OCI-LY7 (cell line): ENCODE measurements at regions not wholly inside any gene's neighbourhood (a gene's known extent, or its start where the extent isn't known, plus 50 kb on each side); places are given as distances from the start of the nearest gene placed in this dataset.
A peak's percentile ranks its signal among the peaks of the same experiment; 100 is the strongest.

Experiments used
- BruUV-seq: library from RNA; stranded (reverse); fragments of 400-500 nt; replicated peaks from 2 replicates; lab custom pipeline; 2021; lab: Mats Ljungman, UMichigan
- CTCF ChIA-PET: fragments of 300-600 bp; sonication (Branson Sonifier 250); formaldehyde crosslinking; loops from one replicate; lab custom pipeline; 2022; ENCODE audit warnings: antibody characterized with exemption; ENCODE audit not compliant: unreplicated experiment; lab: Charles Lee
- POLR2A ChIA-PET: fragments of 300-600 bp; sonication (Branson Sonifier 250); formaldehyde crosslinking; loops from one replicate; lab custom pipeline; 2022; ENCODE audit warnings: antibody characterized with exemption; lab: Charles Lee
- DNase-seq: peaks from one replicate; pipeline ENCODE4 v3.0.0-alpha.2; 2015; ENCODE audit warnings: low spot score
- H2AFZ ChIP-seq: fragments of 200-600 bp; sonication (generic), shearing (Covaris generic); 2 replicates; pipeline ENCODE4 v1.6.1; 2014; ENCODE audit warnings: mild to moderate bottlenecking, antibody characterized with exemption, low read length, moderate library complexity
- H3K27ac ChIP-seq: fragments of 200-600 bp; sonication (generic); 2 replicates; pipeline ENCODE4 v1.5.1; 2014; ENCODE audit warnings: mixed run types, low read depth, mild to moderate bottlenecking, moderate library complexity, low read length, inconsistent platforms; ENCODE audit not compliant: poor library complexity, severe bottlenecking
- H3K36me3 ChIP-seq: fragments of 200-600 bp; sonication (generic); 2 replicates; pipeline ENCODE4 v1.6.1; 2014; ENCODE audit warnings: mild to moderate bottlenecking, antibody characterized with exemption, low read length, moderate library complexity, mixed read lengths; ENCODE audit not compliant: insufficient read depth
- H3K4me1 ChIP-seq: fragments of 200-600 bp; sonication (generic); 2 replicates; pipeline ENCODE4 v1.5.1; 2014; ENCODE audit warnings: mild to moderate bottlenecking, low read length; ENCODE audit not compliant: insufficient read depth, poor library complexity, severe bottlenecking
- H3K4me2 ChIP-seq: fragments of 200-600 bp; sonication (generic); 2 replicates; pipeline ENCODE4 v1.6.1; 2014; ENCODE audit warnings: mild to moderate bottlenecking, low read length
- H3K4me3 ChIP-seq: fragments of 200-600 bp; sonication (generic); 2 replicates; pipeline ENCODE4 v1.5.1; 2014; ENCODE audit warnings: mild to moderate bottlenecking, low read depth, low read length; ENCODE audit not compliant: poor library complexity, severe bottlenecking
- H3K79me2 ChIP-seq: fragments of 200-600 bp; sonication (generic); 2 replicates; pipeline ENCODE4 v1.6.1; 2016; ENCODE audit warnings: low read depth, mild to moderate bottlenecking, low read length, moderate library complexity, mixed read lengths; ENCODE audit not compliant: insufficient read depth
- H3K9me2 ChIP-seq: fragments of 200-600 bp; sonication (generic); 2 replicates; pipeline ENCODE4 v1.6.1; 2016; ENCODE audit warnings: mild to moderate bottlenecking, low read length, mixed read lengths; ENCODE audit not compliant: insufficient read depth
- H3K9me3 ChIP-seq: fragments of 200-600 bp; sonication (generic); 2 replicates; pipeline ENCODE4 v1.6.1; 2014; ENCODE audit warnings: mild to moderate bottlenecking, mixed run types, low read length, mixed read lengths
- H4K20me1 ChIP-seq: fragments of 200-600 bp; sonication (generic); 2 replicates; pipeline ENCODE4 v1.6.1; 2014; ENCODE audit warnings: mild to moderate bottlenecking, antibody characterized with exemption, low read length, moderate library complexity, mixed read lengths; ENCODE audit not compliant: insufficient read depth
- CTCF ChIP-seq: fragments of 200-600 bp; sonication (generic); conservative IDR thresholded peaks from 2 replicates; pipeline ENCODE4 v1.5.1; 2014; ENCODE audit warnings: mild to moderate bottlenecking, antibody characterized with exemption, low read length, moderate library complexity, mixed read lengths
- EZH2phosphoT487 ChIP-seq: fragments of 200-600 bp; sonication (generic); IDR thresholded peaks from 2 replicates; pipeline ENCODE4 v1.6.1; 2018; ENCODE audit warnings: low read depth, borderline replicate concordance, mild to moderate bottlenecking, mixed run types, antibody characterized with exemption, low read length, moderate library complexity, mixed read lengths
- intact Hi-C: fragments of 100-400 bp; cut with micrococcal nuclease; formaldehyde crosslinking; loops from one replicate; pipeline ENCODE4 v1.10.0; 2022; ENCODE audit not compliant: unreplicated experiment

GRCh38 chr7:130912862-130913638 is 179.0 kb upstream of the KLF14 start:
- Histone ChIP-seq H3K36me3 (peaks cover 10% of the 10 kb centered on the region), H3K9me2 (no peaks in the 10 kb centered on the region), H2AFZ (peak overlapping the region; percentile 53; the same call in 1 of the 2 replicates), H3K4me1 (peaks cover 26% of the 10 kb centered on the region), H3K27ac (peak overlapping the region; percentile 79), H3K79me2 (peaks cover 23% of the 10 kb centered on the region; the same call in 1 of the 2 replicates), H4K20me1 (no peaks in the 10 kb centered on the region), H3K4me2 (peak overlapping the region; percentile 98), H3K9me3 (no peaks in the 10 kb centered on the region), H3K4me3 (peak overlapping the region; percentile 74)
- intact Hi-C loops: loop anchor here (2.0 to 5.0 kb wide), 2 partner anchors 48 to 414 kb away; partner anchors contain the start of gene MKLN1
- CTCF ChIA-PET: interaction anchor here (1.4 kb wide), 1 partner anchor 18 kb away, joined by 3 read pairs; no protein-coding TSS in a partner anchor
- BruUV-seq: TSS peak; percentile 10
- DNase-seq: peak; percentile 78
- TF ChIP-seq EZH2phosphoT487 (no peak), CTCF (no peak)
- POLR2A ChIA-PET: interaction anchor here (0.5 to 3.5 kb wide), 17 partner anchors 10 to 1818 kb away, joined by 3 to 20 read pairs (median 3); no protein-coding TSS in a partner anchor

GRCh38 chr7:130913639-130914553 is 179.9 kb upstream of the KLF14 start:
- peaks cover 26% of the 10 kb centered on the region for H3K4me1 ChIP-seq
- TF ChIP-seq EZH2phosphoT487 (no peak), CTCF (no peak)
- H3K36me3 ChIP-seq: peaks cover 10% of the 10 kb centered on the region
- DNase-seq: no peak
- POLR2A ChIA-PET: interaction anchor here (0.5 to 3.5 kb wide), 17 partner anchors 9 to 1819 kb away, joined by 3 to 20 read pairs (median 3); no protein-coding TSS in a partner anchor
- H3K4me2 ChIP-seq: peak overlapping the region; percentile 98
- peaks cover 23% of the 10 kb centered on the region; the same call in 1 of the 2 replicates for H3K79me2 ChIP-seq
- peak overlapping the region; percentile 79 for H3K27ac ChIP-seq
- intact Hi-C loops: loop anchor here (2.0 to 5.0 kb wide), 2 partner anchors 47 to 413 kb away; partner anchors contain the start of gene MKLN1
- no peaks in the 10 kb centered on the region for H4K20me1 ChIP-seq
- TSS peak; percentile 90 for BruUV-seq
- H3K9me2 ChIP-seq: no peaks in the 10 kb centered on the region
- no peaks in the 10 kb centered on the region for H3K9me3 ChIP-seq
- H3K4me3 ChIP-seq: peak overlapping the region; percentile 74
- peak overlapping the region; percentile 10; the same call in 1 of the 2 replicates for H2AFZ ChIP-seq
- CTCF ChIA-PET: interaction anchor here (0.6 to 1.4 kb wide), 3 partner anchors 9 to 100 kb away, joined by 3 read pairs; no protein-coding TSS in a partner anchor
